PC-3 (cell line): ENCODE measurements at regions not wholly inside any gene's neighbourhood (a gene's known extent, or its start where the extent isn't known, plus 50 kb on each side); places are given as distances from the start of the nearest gene placed in this dataset.

Experiments used
- ATAC-seq: fragments of 200-7000 bp; cut with Tn5 transposase; 2 replicates; pipeline ENCODE4 v1.9.1; 2020; ENCODE audit warnings: mild to moderate bottlenecking, moderate library complexity
- BruUV-seq: library from RNA; stranded (reverse); fragments of 400-500 nt; replicated peaks from 2 replicates; lab custom pipeline; 2021; lab: Mats Ljungman, UMichigan
- CTCF ChIA-PET: fragments of 300-600 bp; sonication (Branson Sonifier 250); formaldehyde crosslinking; loops from one replicate; lab custom pipeline; 2022; ENCODE audit warnings: antibody characterized with exemption; lab: Charles Lee
- POLR2A ChIA-PET: fragments of 300-600 bp; sonication (Branson Sonifier 250); formaldehyde crosslinking; loops from one replicate; lab custom pipeline; 2022; ENCODE audit warnings: antibody characterized with exemption; ENCODE audit not compliant: unreplicated experiment; lab: Charles Lee
- DNase-seq: peaks from one replicate; pipeline ENCODE4 v3.0.0-alpha.2; 2015
- H2AFZ ChIP-seq: fragments of 300-600 bp; sonication (generic); 2 replicates; pipeline ENCODE4 v1.6.0; 2016; ENCODE audit warnings: antibody characterized with exemption, low read length
- H3F3A ChIP-seq: fragments of 300-600 bp; sonication (generic); one replicate; pipeline ENCODE4 v1.6.0; 2017; ENCODE audit warnings: antibody characterized with exemption, low read length, control low read depth, mild to moderate bottlenecking; ENCODE audit not compliant: unreplicated experiment
- H3K27ac ChIP-seq: fragments of 300-600 bp; sonication (generic); 2 replicates; pipeline ENCODE4 v1.5.1; 2016; ENCODE audit warnings: mild to moderate bottlenecking, low read length
- H3K27me3 ChIP-seq: fragments of 300-600 bp; sonication (generic); 2 replicates; pipeline ENCODE4 v1.6.1; 2016; ENCODE audit warnings: low read length, mixed read lengths
- H3K36me3 ChIP-seq: fragments of 300-600 bp; sonication (generic); 2 replicates; pipeline ENCODE4 v1.6.1; 2016; ENCODE audit warnings: low read depth, mixed run types, low read length, mixed read lengths
- H3K4me1 ChIP-seq: fragments of 300-600 bp; sonication (generic); 2 replicates; pipeline ENCODE4 v1.5.1; 2016; ENCODE audit warnings: low read length; ENCODE audit not compliant: insufficient read depth
- H3K4me2 ChIP-seq: fragments of 300-600 bp; sonication (generic); 2 replicates; pipeline ENCODE4 v1.6.0; 2016; ENCODE audit warnings: low read length
- H3K4me3 ChIP-seq: fragments of 300-600 bp; sonication (generic); 2 replicates; pipeline ENCODE4 v1.5.1; 2016; ENCODE audit warnings: mild to moderate bottlenecking, low read length, mixed read lengths
- H3K79me2 ChIP-seq: fragments of 300-600 bp; sonication (generic); 2 replicates; pipeline ENCODE4 v1.6.1; 2017; ENCODE audit warnings: low read length, mixed read lengths
- H3K9ac ChIP-seq: fragments of 300-600 bp; sonication (generic); 2 replicates; pipeline ENCODE4 v1.6.0; 2016; ENCODE audit warnings: mild to moderate bottlenecking, low read length
- H3K9me2 ChIP-seq: fragments of 300-600 bp; sonication (generic); replicated peaks from 2 replicates; pipeline ENCODE4 v1.6.1; 2016; ENCODE audit warnings: mixed run types, low read length, mixed read lengths
- H3K9me3 ChIP-seq: fragments of 300-600 bp; sonication (generic); 2 replicates; pipeline ENCODE4 v1.6.1; 2016; ENCODE audit warnings: low read length, mixed read lengths
- H4K20me1 ChIP-seq: fragments of 300-600 bp; sonication (generic); 2 replicates; pipeline ENCODE4 v1.6.1; 2016; ENCODE audit warnings: low read length, mixed read lengths
- CTCF ChIP-seq: fragments of 300-600 bp; sonication (generic); conservative IDR thresholded peaks from 2 replicates; pipeline ENCODE4 v1.5.1; 2017; ENCODE audit warnings: antibody characterized with exemption, low read depth, mild to moderate bottlenecking, low read length
- EZH2 ChIP-seq: fragments of 300-600 bp; sonication (generic); IDR thresholded peaks from one replicate; pipeline ENCODE4 v1.6.1; 2017; ENCODE audit warnings: antibody characterized with exemption, mild to moderate bottlenecking, low read length; ENCODE audit not compliant: unreplicated experiment
- EZH2phosphoT487 ChIP-seq: fragments of 300-600 bp; sonication (generic); IDR thresholded peaks from 2 replicates; pipeline ENCODE4 v1.6.1; 2018; ENCODE audit warnings: mild to moderate bottlenecking, antibody characterized with exemption, low read length, borderline replicate concordance
- intact Hi-C: fragments of 100-400 bp; cut with micrococcal nuclease; formaldehyde crosslinking; loops from 2 replicates; pipeline ENCODE4 v1.9.0; 2023

- no peak overlapping the region for H3K4me2 ChIP-seq
- peaks cover 85% of the 10 kb centered on the region for H3K27me3 ChIP-seq
- DNase-seq (no peak), ATAC-seq (no peak)
- ChIA-PET CTCF (no interaction called here), POLR2A (no interaction called here)
- H3K9me2 ChIP-seq = no peaks in the 10 kb centered on the region
- no peaks in the 10 kb centered on the region for H3K4me1 ChIP-seq
- H3K9me3 ChIP-seq = no peaks in the 10 kb centered on the region
- intact Hi-C loops = no loop called here
- H3F3A ChIP-seq = no peaks in the 10 kb centered on the region
- H4K20me1 ChIP-seq = no peaks in the 10 kb centered on the region
- no peak overlapping the region for H2AFZ ChIP-seq
- TF ChIP-seq CTCF (no peak), EZH2 (no peak)
- no peak overlapping the region for H3K4me3 ChIP-seq
- no TSS peak for BruUV-seq
- H3K9ac ChIP-seq = no peak overlapping the region
- no peaks in the 10 kb centered on the region for H3K36me3 ChIP-seq
- H3K79me2 ChIP-seq = no peaks in the 10 kb centered on the region
- H3K27ac ChIP-seq = no peak overlapping the region
Measured at GRCh38 chr18:78861116-78861515, 118.5 kb upstream of the SALL3 start.

- Histone ChIP-seq H3K9me2 (no peaks in the 10 kb centered on the region), H3K36me3 (no peaks in the 10 kb centered on the region), H2AFZ (no peak overlapping the region), H3K79me2 (no peaks in the 10 kb centered on the region), H3K9me3 (no peaks in the 10 kb centered on the region), H3K27me3 (peaks cover 88% of the 10 kb centered on the region), H3K4me1 (no peaks in the 10 kb centered on the region), H3K9ac (no peak overlapping the region), H3K4me2 (no peak overlapping the region), H3F3A (no peaks in the 10 kb centered on the region), H4K20me1 (no peaks in the 10 kb centered on the region), H3K27ac (no peak overlapping the region), H3K4me3 (no peak overlapping the region)
- DNase-seq = no peak
- ChIA-PET POLR2A (no interaction called here), CTCF (no interaction called here)
- intact Hi-C loops = no loop called here
- TF ChIP-seq EZH2phosphoT487 (no peak), CTCF (no peak), EZH2 (no peak)
- BruUV-seq = no TSS peak
- ATAC-seq = no peak
Measured at GRCh38 chr18:78861706-78862105, 117.9 kb upstream of the SALL3 start.

GRCh38 chr18:78862395-78862794 is 117.2 kb upstream of the SALL3 start:
- no peaks in the 10 kb centered on the region for H3K9me3 ChIP-seq

More at GRCh38 chr18:78862395-78862794, 117.2 kb upstream of the SALL3 start:
- ATAC-seq (no peak), DNase-seq (no peak)
- no peak overlapping the region for H3K27ac ChIP-seq
- no peaks in the 10 kb centered on the region for H3K4me1 ChIP-seq
- TF ChIP-seq CTCF (no peak), EZH2 (no peak), EZH2phosphoT487 (no peak)
- no TSS peak for BruUV-seq
- H3K79me2 ChIP-seq = no peaks in the 10 kb centered on the region
- ChIA-PET POLR2A (no interaction called here), CTCF (no interaction called here)
- H3K9me2 ChIP-seq = no peaks in the 10 kb centered on the region
- H3K4me3 ChIP-seq = no peak overlapping the region
- H3F3A ChIP-seq = no peaks in the 10 kb centered on the region
- H2AFZ ChIP-seq = no peak overlapping the region
- no peaks in the 10 kb centered on the region for H4K20me1 ChIP-seq
- H3K4me2 ChIP-seq = no peak overlapping the region
- no peak overlapping the region for H3K9ac ChIP-seq
- peaks cover 88% of the 10 kb centered on the region for H3K27me3 ChIP-seq
- intact Hi-C loops = no loop called here
- no peaks in the 10 kb centered on the region for H3K36me3 ChIP-seq
